Coronary artery (tissue), 2 donors: ENCODE measurements at regions not wholly inside any gene's neighbourhood (a gene's known extent, or its start where the extent isn't known, plus 50 kb on each side); places are given as distances from the start of the nearest gene placed in this dataset.

ENCODE experiments used
- DNase-seq: peaks from one replicate; pipeline ENCODE4 v3.0.0-alpha.2; 2017; ENCODE audit warnings: low spot score
- H3K27ac ChIP-seq, 2 donors: fragments of 200-600 bp; sonication (generic); one replicate each; pipeline ENCODE4 v1.5.1; 2016 to 2019
- H3K4me3 ChIP-seq: fragments of 200-600 bp; sonication (generic); 2 replicates; pipeline ENCODE4 v1.5.1; 2016; ENCODE audit warnings: mild to moderate bottlenecking, moderate library complexity
- CTCF ChIP-seq: fragments of 200-600 bp; sonication (generic); IDR thresholded peaks from one replicate; pipeline ENCODE4 v1.5.1; 2019; ENCODE audit warnings: antibody characterized with exemption

- TF ChIP-seq CTCF, result no peak
- H3K27ac ChIP-seq, result no peak overlapping the region
- no peak overlapping the region for H3K4me3 ChIP-seq
- no peak for DNase-seq
Observed at GRCh38 chr1:188463919-188464318, 1635.2 kb downstream of the PLA2G4A start.

- DNase-seq, result no peak
- TF ChIP-seq CTCF, result no peak
- H3K4me3 ChIP-seq, result no peak overlapping the region
- no peak overlapping the region for H3K27ac ChIP-seq
Observed at GRCh38 chr1:188466539-188466938, 1637.8 kb downstream of the PLA2G4A start.

GRCh38 chr1:188476606-188477005, 1647.9 kb downstream of the PLA2G4A start:
- Histone ChIP-seq H3K4me3 (no peak overlapping the region), H3K27ac (no peak overlapping the region)
- no peak for TF ChIP-seq CTCF
- DNase-seq, result no peak

GRCh38 chr1:188489336-188490112, 1660.8 kb downstream of the PLA2G4A start:
- no peak for DNase-seq
- TF ChIP-seq CTCF, result no peak
- no peak overlapping the region for H3K27ac ChIP-seq
- H3K4me3 ChIP-seq, result no peak overlapping the region

- Histone ChIP-seq H3K4me3 (no peak overlapping the region), H3K27ac (no peak overlapping the region)
- no peak for TF ChIP-seq CTCF
- DNase-seq, result no peak
Observed at GRCh38 chr1:188496506-188496905, 1667.8 kb downstream of the PLA2G4A start.

GRCh38 chr1:188497020-188497419, 1668.3 kb downstream of the PLA2G4A start:
- TF ChIP-seq CTCF, result no peak
- no peak overlapping the region for H3K27ac ChIP-seq
- no peak for DNase-seq
- no peak overlapping the region for H3K4me3 ChIP-seq

GRCh38 chr1:188499690-188500089, 1670.9 kb downstream of the PLA2G4A start:
- no peak for DNase-seq
- TF ChIP-seq CTCF, result no peak
- Histone ChIP-seq H3K4me3 (no peak overlapping the region), H3K27ac (no peak overlapping the region)
